PC-9 (cell line): ENCODE measurements at regions not wholly inside any gene's neighbourhood (a gene's known extent, or its start where the extent isn't known, plus 50 kb on each side); places are given as distances from the start of the nearest gene placed in this dataset.

Source experiments
- BruUV-seq: library from RNA; stranded (reverse); fragments of 400-500 nt; replicated peaks from 2 replicates; lab custom pipeline; 2021; lab: Mats Ljungman, UMichigan
- CTCF ChIA-PET: fragments of 300-600 bp; sonication (Branson Sonifier 250); formaldehyde crosslinking; loops from one replicate; lab custom pipeline; 2022; ENCODE audit warnings: antibody characterized with exemption; lab: Charles Lee
- POLR2A ChIA-PET: fragments of 300-600 bp; sonication (Branson Sonifier 250); formaldehyde crosslinking; loops from one replicate; lab custom pipeline; 2022; ENCODE audit warnings: antibody characterized with exemption; ENCODE audit not compliant: unreplicated experiment; lab: Charles Lee
- DNase-seq, 2 experiments: peaks; one replicate each; pipeline versions ENCODE4 v3.0.0 to v3.0.0-alpha.2; 2015 to 2022; ENCODE audit warnings: mixed read lengths in 1 of 2
- H2AFZ ChIP-seq: fragments of 200-600 bp; sonication (generic); 2 replicates; pipeline ENCODE4 v1.8.1; 2017; ENCODE audit warnings: antibody characterized with exemption
- H3F3A ChIP-seq: fragments of 200-600 bp; sonication (generic); 2 replicates; pipeline ENCODE4 v1.8.1; 2017; ENCODE audit warnings: antibody characterized with exemption, mild to moderate bottlenecking, low read depth; ENCODE audit not compliant: insufficient read depth
- H3K27ac ChIP-seq: fragments of 200-600 bp; sonication (generic); 2 replicates; pipeline ENCODE4 v1.6.1; 2016; ENCODE audit warnings: mixed run types
- H3K27me3 ChIP-seq: fragments of 200-600 bp; sonication (generic); 2 replicates; pipeline ENCODE4 v1.6.1; 2016; ENCODE audit warnings: low read depth, mixed run types; ENCODE audit not compliant: insufficient read depth
- H3K36me3 ChIP-seq: fragments of 200-600 bp; sonication (generic); 2 replicates; pipeline ENCODE4 v1.6.1; 2016; ENCODE audit warnings: low read depth, mixed run types
- H3K4me1 ChIP-seq: fragments of 200-600 bp; sonication (generic); replicated peaks from 2 replicates; pipeline ENCODE4 v1.6.1; 2016; ENCODE audit warnings: mixed run types; ENCODE audit not compliant: insufficient read depth
- H3K4me2 ChIP-seq: fragments of 200-600 bp; sonication (generic); 2 replicates; pipeline ENCODE4 v1.6.1; 2017; ENCODE audit warnings: mixed run types
- H3K4me3 ChIP-seq: fragments of 200-600 bp; sonication (generic); 2 replicates; pipeline ENCODE4 v1.6.1; 2016; ENCODE audit warnings: mixed run types
- H3K79me2 ChIP-seq: fragments of 200-600 bp; sonication (generic); 2 replicates; pipeline ENCODE4 v1.6.1; 2017; ENCODE audit warnings: low read depth, mixed run types
- H3K9me2 ChIP-seq: fragments of 200-600 bp; sonication (generic); 2 replicates; pipeline ENCODE4 v1.8.1; 2017; ENCODE audit warnings: mild to moderate bottlenecking; ENCODE audit not compliant: insufficient read depth
- H3K9me3 ChIP-seq: fragments of 200-600 bp; sonication (generic); 2 replicates; pipeline ENCODE4 v1.8.1; 2016; ENCODE audit warnings: low read depth; ENCODE audit not compliant: insufficient read depth
- H4K20me1 ChIP-seq: fragments of 200-600 bp; sonication (generic); 2 replicates; pipeline ENCODE4 v1.8.1; 2017; ENCODE audit not compliant: insufficient read depth
- EZH2 ChIP-seq: fragments of 200-600 bp; sonication (generic); IDR thresholded peaks from 2 replicates; pipeline ENCODE4 v1.8.0; 2017; ENCODE audit warnings: antibody characterized with exemption, low read depth
- intact Hi-C: fragments of 100-400 bp; cut with micrococcal nuclease; formaldehyde crosslinking; loops from one replicate; pipeline ENCODE4 v1.10.0; 2022; ENCODE audit not compliant: unreplicated experiment
- TF ChIP-seq, protein P1 (sequence below): fragments of 200-600 bp; sonication (generic); conservative IDR thresholded peaks from 2 replicates; pipeline ENCODE4 v1.6.1; 2017; ENCODE audit warnings: mixed run types, antibody characterized with exemption, mild to moderate bottlenecking, moderate library complexity

DNA sequence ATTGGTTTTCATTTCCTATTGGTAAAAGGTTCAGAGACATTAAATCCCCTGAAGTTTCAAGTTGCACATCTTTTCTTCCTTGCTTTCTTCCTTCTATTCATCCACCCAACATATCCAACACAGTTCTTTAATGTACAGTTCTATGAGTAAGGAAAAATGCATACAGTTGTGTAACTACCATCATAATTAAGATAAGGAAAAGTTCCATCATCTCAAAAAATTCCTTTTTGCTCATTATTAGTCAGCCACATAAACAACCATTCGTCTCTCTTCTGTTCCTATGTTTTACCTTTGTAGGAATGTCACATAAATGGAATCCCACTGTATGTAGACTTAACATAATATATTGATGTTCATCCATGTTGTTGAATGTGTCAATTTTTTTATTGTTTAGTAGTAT is 211.1 kb upstream of the ADAMTS9 start:
- H3K4me2 ChIP-seq = no peak overlapping the region
- no peaks in the 10 kb centered on the region for H3K9me2 ChIP-seq
- DNase-seq = no peak
- no peak overlapping the region for H2AFZ ChIP-seq
- H3K4me3 ChIP-seq = no peak overlapping the region
- ChIA-PET POLR2A (no interaction called here), CTCF (no interaction called here)
- H4K20me1 ChIP-seq = no peaks in the 10 kb centered on the region
- H3K79me2 ChIP-seq = no peaks in the 10 kb centered on the region
- intact Hi-C loops = no loop called here
- H3F3A ChIP-seq = no peaks in the 10 kb centered on the region
- H3K27ac ChIP-seq = no peak overlapping the region
- no peaks in the 10 kb centered on the region for H3K4me1 ChIP-seq
- no peaks in the 10 kb centered on the region for H3K9me3 ChIP-seq
- BruUV-seq = no TSS peak
- no peaks in the 10 kb centered on the region for H3K27me3 ChIP-seq
- TF ChIP-seq EZH2 = no peak
- TF ChIP-seq, protein P1, sequence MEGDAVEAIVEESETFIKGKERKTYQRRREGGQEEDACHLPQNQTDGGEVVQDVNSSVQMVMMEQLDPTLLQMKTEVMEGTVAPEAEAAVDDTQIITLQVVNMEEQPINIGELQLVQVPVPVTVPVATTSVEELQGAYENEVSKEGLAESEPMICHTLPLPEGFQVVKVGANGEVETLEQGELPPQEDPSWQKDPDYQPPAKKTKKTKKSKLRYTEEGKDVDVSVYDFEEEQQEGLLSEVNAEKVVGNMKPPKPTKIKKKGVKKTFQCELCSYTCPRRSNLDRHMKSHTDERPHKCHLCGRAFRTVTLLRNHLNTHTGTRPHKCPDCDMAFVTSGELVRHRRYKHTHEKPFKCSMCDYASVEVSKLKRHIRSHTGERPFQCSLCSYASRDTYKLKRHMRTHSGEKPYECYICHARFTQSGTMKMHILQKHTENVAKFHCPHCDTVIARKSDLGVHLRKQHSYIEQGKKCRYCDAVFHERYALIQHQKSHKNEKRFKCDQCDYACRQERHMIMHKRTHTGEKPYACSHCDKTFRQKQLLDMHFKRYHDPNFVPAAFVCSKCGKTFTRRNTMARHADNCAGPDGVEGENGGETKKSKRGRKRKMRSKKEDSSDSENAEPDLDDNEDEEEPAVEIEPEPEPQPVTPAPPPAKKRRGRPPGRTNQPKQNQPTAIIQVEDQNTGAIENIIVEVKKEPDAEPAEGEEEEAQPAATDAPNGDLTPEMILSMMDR = no peak
- H3K36me3 ChIP-seq = no peaks in the 10 kb centered on the region

DNA sequence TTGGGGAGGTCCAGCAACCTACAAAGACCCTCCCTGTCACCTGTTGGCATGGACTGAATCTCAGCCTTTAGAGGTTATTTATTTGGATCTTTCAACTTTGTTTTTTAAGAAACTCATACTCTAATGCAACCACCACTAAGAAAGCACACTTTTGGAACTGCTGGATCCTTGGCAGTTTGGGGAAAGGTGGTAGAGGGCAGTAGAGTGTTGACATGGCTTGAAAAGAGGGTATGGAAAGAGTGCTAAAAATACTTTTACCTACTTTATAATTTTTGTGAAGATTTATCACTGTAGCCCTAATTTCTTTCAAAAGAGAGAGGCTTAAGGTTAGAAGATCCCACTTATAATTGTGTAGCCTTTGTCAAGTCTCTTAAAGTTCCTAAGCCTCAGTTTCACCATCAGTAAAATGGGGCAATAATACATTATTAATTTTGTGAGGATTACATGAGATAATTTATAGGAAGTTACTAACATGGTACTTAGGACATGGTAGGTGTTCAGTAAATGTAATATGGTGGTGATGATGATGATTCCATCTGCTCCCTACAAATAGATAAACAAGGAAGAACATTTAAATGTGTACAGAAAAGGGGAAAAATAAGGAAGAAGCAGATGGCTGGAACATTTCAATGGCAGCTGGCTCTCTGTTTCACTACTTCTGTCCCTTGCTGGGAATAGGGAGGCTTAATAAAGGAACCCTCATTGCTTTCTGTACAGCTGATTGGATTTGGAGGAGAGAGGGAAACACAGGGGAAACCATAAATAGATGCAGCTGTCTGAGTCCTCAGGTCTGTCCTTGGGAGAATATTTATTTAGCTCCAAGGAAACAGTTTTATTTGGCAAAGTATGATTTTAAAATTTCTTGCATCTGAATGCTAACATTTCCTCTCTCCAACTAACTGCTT is 208.4 kb upstream of the ADAMTS9 start:
- Histone ChIP-seq H3K79me2 (no peaks in the 10 kb centered on the region), H3K4me1 (no peaks in the 10 kb centered on the region), H3K4me3 (no peak overlapping the region), H3K36me3 (no peaks in the 10 kb centered on the region), H3K27ac (no peak overlapping the region), H3K27me3 (no peaks in the 10 kb centered on the region), H2AFZ (no peak overlapping the region), H3K9me3 (no peaks in the 10 kb centered on the region), H4K20me1 (no peaks in the 10 kb centered on the region), H3F3A (no peaks in the 10 kb centered on the region), H3K4me2 (no peak overlapping the region), H3K9me2 (no peaks in the 10 kb centered on the region)
- no TSS peak for BruUV-seq
- no peak for TF ChIP-seq EZH2
- TF ChIP-seq, protein P1 = no peak
- POLR2A ChIA-PET = no interaction called here
- intact Hi-C loops = no loop called here
- CTCF ChIA-PET = no interaction called here
- no peak for DNase-seq

DNA sequence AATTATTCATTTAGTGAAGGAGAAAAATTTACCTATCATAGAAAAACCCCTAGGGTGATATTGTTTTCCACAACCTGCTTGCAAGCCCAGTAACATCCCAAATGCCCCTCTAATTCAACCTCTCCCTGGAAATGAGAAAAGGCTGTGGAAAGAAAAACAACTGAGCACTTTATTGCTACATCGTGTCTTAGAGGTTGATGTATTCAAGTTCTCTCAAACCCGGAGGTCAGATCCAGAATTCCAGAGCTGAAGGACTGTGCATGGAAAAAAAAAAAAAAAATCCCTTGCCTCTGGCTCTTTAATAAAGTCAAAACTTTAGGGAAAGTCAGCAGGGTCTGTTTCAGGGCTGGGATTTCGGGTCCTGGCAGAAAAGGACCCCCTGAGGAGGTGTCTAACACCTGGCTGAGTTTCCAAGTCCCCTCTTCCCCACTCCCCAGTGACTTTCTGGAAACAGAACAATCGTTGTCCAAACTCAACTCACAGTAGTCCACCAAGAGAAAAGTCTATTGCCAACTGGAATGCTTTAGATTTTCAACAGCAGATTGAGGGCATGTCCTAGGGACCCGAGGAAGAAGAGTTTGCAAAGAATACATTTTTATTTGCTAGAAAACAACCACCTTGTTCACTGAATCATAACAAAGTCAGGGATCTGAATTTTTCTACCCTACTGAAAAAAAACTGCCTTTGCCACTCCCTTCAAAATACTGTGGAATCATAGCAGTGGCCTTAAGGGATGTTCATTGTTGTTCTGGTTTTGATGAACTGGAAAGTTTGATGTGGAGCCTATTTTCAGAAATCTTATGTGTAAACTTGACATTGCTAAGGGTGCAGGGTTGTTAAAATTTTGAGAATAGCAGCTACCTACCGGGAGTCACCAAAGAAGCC is 207.5 kb upstream of the ADAMTS9 start:
- no TSS peak for BruUV-seq
- TF ChIP-seq, protein P1 = no peak
- no peak for TF ChIP-seq EZH2
- Histone ChIP-seq H3K27me3 (no peaks in the 10 kb centered on the region), H3K4me3 (no peak overlapping the region), H2AFZ (no peak overlapping the region), H3K9me2 (no peaks in the 10 kb centered on the region), H4K20me1 (no peaks in the 10 kb centered on the region), H3K79me2 (no peaks in the 10 kb centered on the region), H3K27ac (no peak overlapping the region), H3K9me3 (no peaks in the 10 kb centered on the region), H3K4me2 (no peak overlapping the region), H3K4me1 (no peaks in the 10 kb centered on the region), H3K36me3 (no peaks in the 10 kb centered on the region), H3F3A (no peaks in the 10 kb centered on the region)
- ChIA-PET POLR2A (no interaction called here), CTCF (no interaction called here)
- no peak for DNase-seq
- intact Hi-C loops = no loop called here
